HG02973 (cell line): ENCODE measurements at regions not wholly inside any gene's neighbourhood (a gene's known extent, or its start where the extent isn't known, plus 50 kb on each side); places are given as distances from the start of the nearest gene placed in this dataset.

Source experiments
- ATAC-seq: cut with Tn5 transposase; IDR thresholded peaks from one replicate; pipeline ENCODE4 v1.9.1; 2021; ENCODE audit warnings: moderate library complexity; ENCODE audit not compliant: unreplicated experiment

GRCh38 chr10:3229815-3230214, 57.2 kb upstream of the PITRM1 start:
- no peak for ATAC-seq

- ATAC-seq: no peak
Measured at GRCh38 chr10:3228629-3228945, 56.0 kb upstream of the PITRM1 start.

- ATAC-seq: no peak
Measured at GRCh38 chr10:3226960-3227744, 54.6 kb upstream of the PITRM1 start.

- ATAC-seq: no peak
Measured at GRCh38 chr10:3225561-3225960, 53.0 kb upstream of the PITRM1 start.

- no peak for ATAC-seq
Measured at GRCh38 chr10:3224241-3224640, 51.7 kb upstream of the PITRM1 start.

- ATAC-seq: no peak
Measured at GRCh38 chr10:3222626-3223025, 50.0 kb upstream of the PITRM1 start.
